ENCODE measurements at regions not wholly inside any gene's neighbourhood (a gene's known extent, or its start where the extent isn't known, plus 50 kb on each side); places are given as distances from the start of the nearest gene placed in this dataset.

DNA sequence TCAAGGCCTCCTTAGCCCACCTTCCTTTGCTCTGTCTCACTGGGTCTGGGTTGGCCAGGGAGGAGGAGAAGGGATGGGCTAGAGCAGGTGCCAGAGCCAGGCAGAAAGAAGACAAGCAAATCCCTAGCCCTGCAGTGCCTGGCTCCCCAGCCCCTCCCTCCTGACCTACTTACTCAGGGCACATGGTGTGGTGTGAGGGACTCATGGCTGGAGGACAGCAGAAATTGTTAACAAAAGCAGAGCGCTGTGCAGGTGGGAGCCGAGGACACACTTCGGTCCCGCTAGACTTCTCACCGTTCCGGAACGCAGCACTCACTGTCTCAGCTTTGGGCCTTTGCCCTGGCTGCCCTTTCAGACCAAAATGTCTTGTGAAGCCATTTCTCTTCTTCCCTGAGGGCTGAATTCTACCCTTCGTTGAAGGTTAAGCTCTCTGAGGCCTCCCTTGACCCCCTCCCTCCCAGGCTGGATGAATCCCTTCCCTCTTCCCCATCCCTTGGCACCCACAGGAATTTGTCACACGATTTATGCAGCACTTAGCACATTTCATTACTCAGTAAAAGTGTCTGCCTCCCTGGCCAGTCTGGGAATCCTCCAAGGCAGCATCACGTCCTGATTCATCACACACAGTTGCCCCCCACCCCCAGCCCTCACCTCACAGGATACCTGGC, 263.9 kb upstream of the TRPC7 start:
- Histone ChIP-seq H3K27me3 (no peaks in the 10 kb centered on the region), H3K4me1 (no peaks in the 10 kb centered on the region), H3K4me3 (no peak overlapping the region), H3K36me3 (no peaks in the 10 kb centered on the region), H3K27ac (no peak overlapping the region), H3K9me3 (no peaks in the 10 kb centered on the region)
- intact Hi-C loops (cut with DNase I; ENCODE audit: low total_unique reads) = no loop called here
- no peak for TF ChIP-seq POLR2A (IDR thresholded peaks at IDR 0.05)
- TF ChIP-seq, protein P1, sequence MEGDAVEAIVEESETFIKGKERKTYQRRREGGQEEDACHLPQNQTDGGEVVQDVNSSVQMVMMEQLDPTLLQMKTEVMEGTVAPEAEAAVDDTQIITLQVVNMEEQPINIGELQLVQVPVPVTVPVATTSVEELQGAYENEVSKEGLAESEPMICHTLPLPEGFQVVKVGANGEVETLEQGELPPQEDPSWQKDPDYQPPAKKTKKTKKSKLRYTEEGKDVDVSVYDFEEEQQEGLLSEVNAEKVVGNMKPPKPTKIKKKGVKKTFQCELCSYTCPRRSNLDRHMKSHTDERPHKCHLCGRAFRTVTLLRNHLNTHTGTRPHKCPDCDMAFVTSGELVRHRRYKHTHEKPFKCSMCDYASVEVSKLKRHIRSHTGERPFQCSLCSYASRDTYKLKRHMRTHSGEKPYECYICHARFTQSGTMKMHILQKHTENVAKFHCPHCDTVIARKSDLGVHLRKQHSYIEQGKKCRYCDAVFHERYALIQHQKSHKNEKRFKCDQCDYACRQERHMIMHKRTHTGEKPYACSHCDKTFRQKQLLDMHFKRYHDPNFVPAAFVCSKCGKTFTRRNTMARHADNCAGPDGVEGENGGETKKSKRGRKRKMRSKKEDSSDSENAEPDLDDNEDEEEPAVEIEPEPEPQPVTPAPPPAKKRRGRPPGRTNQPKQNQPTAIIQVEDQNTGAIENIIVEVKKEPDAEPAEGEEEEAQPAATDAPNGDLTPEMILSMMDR (IDR thresholded peaks at IDR 0.05) = no peak
- TF ChIP-seq POLR2AphosphoS5 (IDR thresholded peaks at IDR 0.05) = no peak
- no peak for DNase-seq (ENCODE audit: low spot score in 2 of 2)

DNA sequence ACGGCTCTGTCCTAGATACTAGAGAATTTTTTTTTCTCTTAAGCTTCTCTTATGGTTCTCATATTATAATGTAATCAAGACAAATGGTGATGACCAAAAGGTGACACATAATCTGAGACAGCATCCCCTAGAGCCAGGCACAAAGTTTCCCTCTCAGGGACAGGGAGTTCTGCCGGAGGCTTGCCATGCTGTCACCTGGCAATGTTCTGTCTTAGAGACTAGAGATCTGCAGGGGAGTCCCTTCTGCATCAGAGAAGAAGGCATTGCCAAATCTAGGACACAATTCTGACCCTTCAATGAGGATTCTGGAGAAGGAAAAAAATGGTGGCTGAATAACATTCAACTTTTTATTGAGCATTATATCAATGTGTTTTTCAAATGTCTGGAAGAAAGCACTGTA, 261.2 kb upstream of the TRPC7 start:
- no peak overlapping the region for H3K4me3 ChIP-seq
- no peak overlapping the region for H3K27ac ChIP-seq
- TF ChIP-seq POLR2AphosphoS5 (IDR thresholded peaks at IDR 0.05) (no peak), POLR2A (IDR thresholded peaks at IDR 0.05) (no peak)
- TF ChIP-seq, protein P1 (IDR thresholded peaks at IDR 0.05) = no peak
- intact Hi-C loops (cut with DNase I; ENCODE audit: low total_unique reads) = no loop called here
- no peaks in the 10 kb centered on the region for H3K27me3 ChIP-seq
- no peaks in the 10 kb centered on the region for H3K36me3 ChIP-seq
- no peaks in the 10 kb centered on the region for H3K4me1 ChIP-seq
- DNase-seq (ENCODE audit: low spot score in 2 of 2) = no peak
- H3K9me3 ChIP-seq = no peaks in the 10 kb centered on the region

DNA sequence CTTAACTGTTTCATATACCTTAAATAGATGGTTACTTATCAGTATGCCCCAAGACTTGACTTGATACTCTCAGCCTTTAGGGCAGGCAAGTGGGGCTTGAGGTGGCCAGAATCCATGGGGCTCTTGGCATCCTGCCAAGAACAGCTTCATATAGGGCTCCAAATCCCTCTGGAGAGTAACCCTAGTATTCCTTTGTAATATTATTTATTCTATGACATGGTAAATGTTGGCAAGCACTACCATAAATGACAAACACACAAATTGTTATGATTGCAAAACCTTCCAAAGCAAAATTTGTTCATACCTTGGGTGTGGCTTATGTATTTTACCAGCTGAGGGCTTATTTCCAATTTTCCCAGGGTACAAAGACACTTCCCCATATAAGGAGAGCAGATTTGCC, 257.4 kb upstream of the TRPC7 start:
- H3K4me1 ChIP-seq = no peaks in the 10 kb centered on the region
- intact Hi-C loops (cut with DNase I; ENCODE audit: low total_unique reads) = no loop called here
- no peaks in the 10 kb centered on the region for H3K9me3 ChIP-seq
- no peaks in the 10 kb centered on the region for H3K36me3 ChIP-seq
- H3K27me3 ChIP-seq = no peaks in the 10 kb centered on the region
- TF ChIP-seq POLR2A (IDR thresholded peaks at IDR 0.05) (no peak), POLR2AphosphoS5 (IDR thresholded peaks at IDR 0.05) (no peak)
- TF ChIP-seq, protein P1 (IDR thresholded peaks at IDR 0.05) = no peak
- no peak overlapping the region for H3K27ac ChIP-seq
- no peak for DNase-seq (ENCODE audit: low spot score in 2 of 2)
- H3K4me3 ChIP-seq = no peak overlapping the region

DNA sequence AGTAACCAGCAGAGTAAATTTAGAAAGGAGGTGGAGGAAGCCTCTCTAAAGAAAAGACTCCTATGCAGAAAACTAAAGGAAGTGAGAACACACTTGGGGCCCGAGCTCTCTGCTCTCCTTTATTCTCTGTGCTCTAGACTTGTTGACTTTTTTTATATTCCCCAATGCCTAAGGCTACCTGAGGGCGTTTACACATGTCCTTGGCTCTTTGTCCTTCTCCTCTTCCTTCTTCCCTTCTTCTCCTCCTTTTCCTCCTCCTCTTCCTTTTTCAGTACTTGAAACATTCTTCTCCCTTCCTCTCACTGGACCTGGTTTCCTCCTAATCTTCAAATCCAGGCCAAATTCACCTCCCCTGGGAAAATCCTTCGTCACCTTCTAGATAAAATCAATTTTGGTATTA, 256.4 kb upstream of the TRPC7 start:
- intact Hi-C loops (cut with DNase I; ENCODE audit: low total_unique reads) = no loop called here
- H3K4me3 ChIP-seq = no peak overlapping the region
- no peak for DNase-seq (ENCODE audit: low spot score in 2 of 2)
- no peaks in the 10 kb centered on the region for H3K4me1 ChIP-seq
- H3K9me3 ChIP-seq = no peaks in the 10 kb centered on the region
- no peak for TF ChIP-seq POLR2A (IDR thresholded peaks at IDR 0.05)
- TF ChIP-seq POLR2AphosphoS5 (IDR thresholded peaks at IDR 0.05) = no peak
- TF ChIP-seq, protein P1 (IDR thresholded peaks at IDR 0.05) = no peak
- H3K27me3 ChIP-seq = no peaks in the 10 kb centered on the region
- no peak overlapping the region for H3K27ac ChIP-seq
- H3K36me3 ChIP-seq = no peaks in the 10 kb centered on the region

DNA sequence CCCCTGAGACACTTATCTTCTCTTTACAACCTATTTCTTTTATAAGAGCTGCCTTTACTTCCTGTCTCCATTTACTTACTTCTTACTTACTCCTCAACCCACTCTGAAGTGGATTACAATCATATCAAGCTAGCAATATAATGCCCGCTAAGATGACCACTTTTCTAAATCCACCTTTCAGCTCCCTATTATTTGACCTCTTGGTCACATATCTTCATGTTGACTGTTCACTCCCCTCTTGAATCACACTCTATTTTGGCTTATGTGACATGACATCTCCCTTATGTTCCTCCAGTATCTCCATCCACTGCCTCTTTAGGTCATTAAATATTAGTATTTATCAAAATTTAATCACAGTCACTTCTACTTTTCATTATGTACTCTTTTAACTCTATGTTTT, 255.3 kb upstream of the TRPC7 start:
- TF ChIP-seq POLR2A (IDR thresholded peaks at IDR 0.05) (no peak), POLR2AphosphoS5 (IDR thresholded peaks at IDR 0.05) (no peak)
- TF ChIP-seq, protein P1 (IDR thresholded peaks at IDR 0.05) = no peak
- H3K27ac ChIP-seq = no peak overlapping the region
- intact Hi-C loops (cut with DNase I; ENCODE audit: low total_unique reads) = no loop called here
- no peaks in the 10 kb centered on the region for H3K36me3 ChIP-seq
- H3K4me1 ChIP-seq = no peaks in the 10 kb centered on the region
- DNase-seq (ENCODE audit: low spot score in 2 of 2) = no peak
- H3K9me3 ChIP-seq = no peaks in the 10 kb centered on the region
- no peaks in the 10 kb centered on the region for H3K27me3 ChIP-seq
- H3K4me3 ChIP-seq = no peak overlapping the region
